ENCODE measurements at regions not wholly inside any gene's neighbourhood (a gene's known extent, or its start where the extent isn't known, plus 50 kb on each side); places are given as distances from the start of the nearest gene placed in this dataset.

- TF ChIP-seq CTCF (conservative IDR thresholded peaks at IDR 0.05) (no peak), ZFX (IDR thresholded peaks at IDR 0.05) (no peak)
Measured at GRCh38 chr20:5410470-5410869, 93.7 kb upstream of the PROKR2 start.

Data from C4-2B (cell line).